ENCODE measurements at regions not wholly inside any gene's neighbourhood (a gene's known extent, or its start where the extent isn't known, plus 50 kb on each side); places are given as distances from the start of the nearest gene placed in this dataset.

GRCh38 chr13:59250336-59251189 is 913.2 kb downstream of the DIAPH3 start:
- no peak for DNase-seq (ENCODE audit: extremely low read depth, low read depth)
- TF ChIP-seq CTCF (IDR thresholded peaks at IDR 0.05; ENCODE audit: low read depth, low read length, missing control alignments), result no peak
- H3K4me3 ChIP-seq (replicated peaks; ENCODE audit: low read depth, low read length), result no peak overlapping the region

DNA sequence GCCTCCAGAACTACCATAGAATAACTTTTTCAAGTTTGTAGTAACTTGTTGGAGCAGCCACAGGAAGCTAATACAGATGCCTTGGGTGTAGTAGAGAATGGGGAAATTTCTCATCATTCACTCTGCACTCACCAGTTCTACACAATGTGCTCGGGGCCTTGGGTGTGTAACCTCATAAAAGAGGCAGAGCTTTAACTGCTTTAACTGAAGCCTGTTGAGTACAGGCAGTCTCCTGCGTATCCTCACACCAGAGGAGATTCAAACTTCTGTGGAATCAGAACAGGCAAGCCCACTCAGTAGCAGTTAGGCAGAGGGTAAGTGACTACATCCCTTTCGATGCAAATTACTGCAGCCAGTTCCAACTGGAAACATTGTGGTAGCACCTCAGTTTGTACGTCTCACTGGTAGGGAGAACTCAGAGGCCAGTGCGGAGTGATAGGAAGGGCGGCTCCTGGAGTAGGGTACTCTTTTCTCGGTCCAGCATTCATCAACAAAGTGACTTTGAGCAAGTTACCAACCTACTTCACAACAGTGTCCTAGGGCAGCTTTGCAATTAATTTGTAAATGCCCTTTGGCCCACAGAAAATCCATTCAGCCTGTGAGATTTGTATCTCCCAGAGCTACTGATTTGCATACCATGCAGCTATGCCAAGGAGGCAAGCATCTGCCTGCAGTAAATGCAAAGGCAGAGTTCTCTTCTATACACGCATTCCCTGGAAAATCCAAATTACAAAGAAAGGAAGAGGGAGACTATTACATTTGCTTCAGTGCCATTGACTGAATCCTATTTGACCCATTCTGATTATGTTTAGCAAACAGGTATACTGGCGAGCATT is 904.3 kb downstream of the DIAPH3 start:
- no peak for TF ChIP-seq CTCF (IDR thresholded peaks at IDR 0.05; ENCODE audit: low read depth, low read length, missing control alignments)

DNA sequence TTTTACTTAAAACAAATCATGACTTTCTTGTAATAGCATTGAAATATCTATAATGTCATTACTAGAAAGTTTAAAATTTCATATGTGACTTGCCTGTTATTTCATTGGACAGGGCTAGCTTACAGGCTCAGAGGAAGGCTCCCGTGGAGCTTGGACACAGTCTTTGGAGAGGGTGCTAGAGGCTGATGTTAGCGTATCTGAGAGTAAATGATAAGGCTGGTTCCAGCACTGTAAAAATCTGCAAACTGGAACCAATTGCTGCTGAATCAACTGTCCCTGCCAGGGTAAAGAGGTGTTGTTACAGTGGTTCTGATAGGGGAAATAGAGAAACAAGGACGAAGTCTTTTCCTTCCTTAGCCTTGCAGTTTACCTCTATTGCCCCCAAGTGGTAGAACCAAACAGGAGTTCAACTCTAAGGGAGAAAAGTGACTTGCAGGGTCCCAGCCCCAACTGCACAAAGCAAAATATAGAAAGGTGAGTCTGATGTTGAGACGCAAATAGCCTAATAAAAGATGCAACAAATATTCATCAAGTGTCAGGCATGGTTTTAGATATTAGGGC is 901.7 kb downstream of the DIAPH3 start:
- DNase-seq (ENCODE audit: extremely low read depth, low read depth), result no peak
- H3K4me3 ChIP-seq (replicated peaks; ENCODE audit: low read depth, low read length), result no peak overlapping the region
- peak; percentile 3 for TF ChIP-seq CTCF (IDR thresholded peaks at IDR 0.05; ENCODE audit: low read depth, low read length, missing control alignments)

More for the DNA sequence above, 904.3 kb downstream of the DIAPH3 start:
- no peak for DNase-seq (ENCODE audit: extremely low read depth, low read depth)
- no peak overlapping the region for H3K4me3 ChIP-seq (replicated peaks; ENCODE audit: low read depth, low read length)

DNA sequence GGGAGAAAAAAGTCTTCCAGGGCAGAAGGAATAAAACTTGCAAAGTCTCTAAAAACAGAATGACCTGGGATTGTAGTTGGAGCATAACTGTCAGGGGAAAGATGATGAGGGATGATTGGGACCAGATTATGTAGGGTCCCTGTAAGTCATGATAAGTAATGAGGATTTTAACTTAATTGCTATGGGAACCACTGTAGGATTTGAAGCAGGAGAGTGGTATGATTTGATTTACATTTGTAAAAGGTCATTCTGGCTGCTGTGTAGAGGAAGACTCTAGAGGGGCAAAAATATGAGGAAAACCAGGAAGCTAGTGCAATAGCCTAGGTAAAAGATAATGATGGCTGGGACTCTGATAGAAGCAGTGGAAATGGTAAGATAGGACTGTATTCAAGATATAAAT is 900.2 kb downstream of the DIAPH3 start:
- no peak overlapping the region for H3K4me3 ChIP-seq (replicated peaks; ENCODE audit: low read depth, low read length)
- DNase-seq (ENCODE audit: extremely low read depth, low read depth), result no peak
- no peak for TF ChIP-seq CTCF (IDR thresholded peaks at IDR 0.05; ENCODE audit: low read depth, low read length, missing control alignments)

GRCh38 chr13:59266478-59267063 is 897.2 kb downstream of the DIAPH3 start:
- TF ChIP-seq CTCF (IDR thresholded peaks at IDR 0.05; ENCODE audit: low read depth, low read length, missing control alignments), result no peak
- H3K4me3 ChIP-seq (replicated peaks; ENCODE audit: low read depth, low read length), result no peak overlapping the region
- no peak for DNase-seq (ENCODE audit: extremely low read depth, low read depth)

GRCh38 chr13:59269476-59269875 is 894.3 kb downstream of the DIAPH3 start:
- H3K4me3 ChIP-seq (replicated peaks; ENCODE audit: low read depth, low read length), result no peak overlapping the region
- no peak for TF ChIP-seq CTCF (IDR thresholded peaks at IDR 0.05; ENCODE audit: low read depth, low read length, missing control alignments)
- no peak for DNase-seq (ENCODE audit: extremely low read depth, low read depth)
